AG09319 (cell line): ENCODE measurements at regions not wholly inside any gene's neighbourhood (a gene's known extent, or its start where the extent isn't known, plus 50 kb on each side); places are given as distances from the start of the nearest gene placed in this dataset.
A peak's percentile ranks its signal among the peaks of the same experiment; 100 is the strongest.

Experiments
- DNase-seq: peaks from one replicate; pipeline ENCODE4 v3.0.0-alpha.2; 2010; ENCODE audit warnings: low read depth; ENCODE audit errors: extremely low read depth
- CTCF ChIP-seq: IDR thresholded peaks from 2 replicates; pipeline ENCODE4 v1.5.1; 2011; ENCODE audit warnings: low read depth, mild to moderate bottlenecking, inconsistent platforms, low read length, moderate library complexity

GRCh38 chr4:82201805-82202641 lies 171.8 kb downstream of the HNRNPD start:
- TF ChIP-seq CTCF, result peak; percentile 54
- peak; percentile 7 for DNase-seq

GRCh38 chr4:82201303-82201702 lies 172.5 kb downstream of the HNRNPD start:
- no peak for DNase-seq
- no peak for TF ChIP-seq CTCF

DNA sequence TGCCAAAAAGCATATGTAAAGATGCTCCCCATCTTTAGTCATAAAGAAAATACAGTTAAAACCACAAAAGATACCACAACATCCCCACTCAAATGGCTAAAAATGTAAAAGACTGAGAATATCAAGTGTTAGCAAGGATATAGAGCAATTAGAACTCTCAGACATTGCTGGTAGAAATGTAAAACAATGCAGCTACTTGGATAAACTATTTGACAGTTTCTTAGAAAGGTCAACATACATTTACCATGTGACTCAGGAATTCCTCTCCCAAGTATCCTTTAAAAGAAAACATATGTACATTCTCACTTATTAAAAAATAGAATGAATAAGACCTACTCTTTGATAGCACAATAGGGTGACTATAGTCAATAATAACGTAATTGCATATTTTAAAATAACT lies 173.7 kb downstream of the HNRNPD start:
- TF ChIP-seq CTCF, result no peak
- no peak for DNase-seq

DNA sequence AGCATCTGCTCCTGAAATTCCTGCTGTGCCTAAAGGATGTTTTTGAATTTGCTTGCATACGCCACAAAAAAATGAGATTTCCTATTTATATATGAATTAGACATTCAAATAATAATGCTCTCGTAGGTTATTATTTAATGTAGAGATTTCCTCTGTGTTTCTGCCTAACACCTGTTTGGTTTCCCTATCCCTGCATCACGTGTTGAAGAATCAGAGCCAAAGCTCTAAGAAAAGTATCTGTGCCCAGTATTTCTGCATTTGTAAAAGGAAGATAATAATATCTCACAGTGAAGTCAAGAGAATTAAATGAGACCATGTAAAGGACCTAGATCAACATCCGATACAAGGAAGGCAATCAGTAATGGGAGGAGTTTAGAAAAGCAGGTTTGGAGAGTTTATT lies 179.5 kb downstream of the HNRNPD start:
- no peak for TF ChIP-seq CTCF
- no peak for DNase-seq

DNA sequence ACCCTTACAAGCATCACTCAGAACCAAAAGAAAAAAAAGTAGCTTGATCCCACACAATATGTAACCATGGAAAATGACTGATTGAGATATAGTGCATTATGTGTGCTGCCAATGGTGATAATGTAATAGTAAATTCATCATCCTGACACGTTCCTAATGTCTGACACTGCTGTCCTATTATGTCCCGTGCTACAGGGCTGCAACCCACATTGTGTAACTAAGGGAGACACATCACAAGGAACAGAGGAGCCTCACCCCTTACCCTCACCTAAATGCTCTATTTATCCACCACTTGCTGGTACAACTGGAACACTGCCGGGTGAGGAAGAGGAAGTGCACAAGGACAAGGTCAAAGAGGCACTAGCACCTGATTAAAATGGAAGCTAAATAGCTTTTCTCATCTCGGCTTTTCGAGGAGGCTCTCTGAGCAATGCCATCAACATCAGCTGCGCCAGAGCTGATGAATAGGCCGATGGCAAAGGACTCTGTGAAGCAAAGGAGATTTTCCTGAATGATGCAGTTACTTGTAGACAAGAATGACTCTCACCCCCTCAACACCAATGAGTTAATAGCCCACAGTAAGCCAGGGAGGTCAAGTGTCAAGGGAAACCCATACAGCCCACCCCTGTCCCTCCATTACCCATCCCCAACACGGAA lies 181.6 kb downstream of the HNRNPD start:
- no peak for TF ChIP-seq CTCF
- DNase-seq, result no peak

DNA sequence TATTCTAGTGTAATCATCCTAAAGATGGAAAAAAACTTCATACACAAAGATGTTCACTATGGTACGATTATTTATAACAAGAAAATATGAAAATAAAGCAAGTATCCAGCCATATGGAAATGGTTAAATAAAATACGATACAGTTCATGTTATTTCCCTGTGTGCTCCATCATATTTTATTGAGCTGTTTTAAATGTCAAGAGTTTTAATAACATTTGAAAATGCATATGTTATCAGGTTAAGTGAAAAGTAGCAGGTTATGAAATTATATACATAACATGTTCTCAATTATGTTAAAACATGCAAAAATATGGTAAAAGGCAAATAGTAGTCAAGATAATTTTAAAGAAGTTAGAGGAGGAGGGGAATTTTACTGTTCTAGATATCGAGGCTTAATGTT lies 192.0 kb downstream of the HNRNPD start:
- TF ChIP-seq CTCF, result no peak
- no peak for DNase-seq

GRCh38 chr4:82172186-82172585 lies 201.6 kb downstream of the HNRNPD start:
- no peak for TF ChIP-seq CTCF
- no peak for DNase-seq
